Epidermal melanocyte (primary cell): ENCODE measurements at regions not wholly inside any gene's neighbourhood (a gene's known extent, or its start where the extent isn't known, plus 50 kb on each side); places are given as distances from the start of the nearest gene placed in this dataset.
"Not testable (repeated sequence)": the region's sequence is repeated elsewhere in the genome, so short reads cannot be mapped to it uniquely, and the experiment has no call there.

Source experiments
- DNase-seq: peaks from one replicate; pipeline ENCODE4 v3.0.0; 2011; ENCODE audit warnings: low spot score; ENCODE audit not compliant: insufficient read length

- no peak for DNase-seq
These were observed 589.4 kb downstream of the PPP4R3C start for GRCh38 chrX:26873736-26874135.

DNA sequence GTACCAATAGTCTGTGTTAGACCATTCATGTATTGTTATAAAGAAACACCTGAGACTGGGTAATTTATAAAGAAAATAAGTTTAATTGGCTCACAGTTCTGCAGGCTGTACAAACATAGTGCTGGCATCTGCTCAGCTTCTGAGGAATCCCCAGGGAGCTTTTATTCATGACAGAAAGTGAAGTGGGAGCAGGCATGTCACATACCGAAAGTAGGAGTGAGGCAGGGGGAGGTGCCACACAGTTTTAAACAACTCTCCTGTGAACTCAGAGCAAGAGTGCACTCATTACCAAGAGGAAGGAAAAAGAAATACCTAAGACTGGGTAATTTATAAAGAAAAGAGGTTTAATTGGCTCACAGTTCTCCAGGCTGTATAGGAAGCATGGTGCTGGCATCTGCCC lies 591.2 kb downstream of the PPP4R3C start:
- DNase-seq = no peak

DNA sequence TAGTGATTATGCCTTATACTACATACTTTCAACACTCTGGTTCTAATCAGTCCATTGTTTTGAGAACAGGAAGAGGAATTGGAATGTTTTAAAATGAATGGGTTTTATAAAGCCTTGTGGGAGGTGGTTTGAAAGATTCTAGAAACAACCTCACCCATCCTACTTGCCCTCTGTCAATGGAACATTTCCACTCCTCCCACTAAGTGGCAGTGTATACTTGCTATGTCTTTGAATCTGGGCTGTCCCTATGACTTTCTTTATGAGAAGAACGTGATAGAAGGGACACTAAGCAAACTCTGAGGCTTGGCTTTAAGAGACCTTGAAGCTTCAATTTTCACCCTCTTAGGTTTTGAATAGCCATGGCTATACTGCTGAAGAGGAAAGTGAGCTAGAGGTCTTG lies 611.2 kb downstream of the PPP4R3C start:
- no peak for DNase-seq

DNA sequence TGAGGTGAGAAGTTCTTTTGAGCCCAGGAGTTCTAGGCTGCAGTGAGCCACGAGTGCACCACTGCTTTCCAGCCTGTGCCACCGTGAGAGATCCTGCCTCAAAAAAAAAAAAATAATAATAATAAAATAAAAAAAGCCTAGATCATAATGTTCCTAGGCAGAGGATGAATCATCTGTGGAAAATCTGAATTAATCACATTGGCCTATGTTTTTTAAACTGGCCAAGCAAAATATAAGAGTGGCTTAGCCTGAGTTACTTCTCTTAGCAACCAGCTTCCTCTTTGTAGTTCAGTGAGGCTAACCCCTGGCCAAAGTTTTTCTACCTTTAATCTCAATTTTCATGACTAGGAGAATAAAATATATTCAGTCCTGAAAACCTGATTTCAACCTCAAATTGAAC lies 614.6 kb downstream of the PPP4R3C start:
- no peak for DNase-seq

- DNase-seq = no peak
These were observed 618.1 kb downstream of the PPP4R3C start for GRCh38 chrX:26845056-26845455.

DNA sequence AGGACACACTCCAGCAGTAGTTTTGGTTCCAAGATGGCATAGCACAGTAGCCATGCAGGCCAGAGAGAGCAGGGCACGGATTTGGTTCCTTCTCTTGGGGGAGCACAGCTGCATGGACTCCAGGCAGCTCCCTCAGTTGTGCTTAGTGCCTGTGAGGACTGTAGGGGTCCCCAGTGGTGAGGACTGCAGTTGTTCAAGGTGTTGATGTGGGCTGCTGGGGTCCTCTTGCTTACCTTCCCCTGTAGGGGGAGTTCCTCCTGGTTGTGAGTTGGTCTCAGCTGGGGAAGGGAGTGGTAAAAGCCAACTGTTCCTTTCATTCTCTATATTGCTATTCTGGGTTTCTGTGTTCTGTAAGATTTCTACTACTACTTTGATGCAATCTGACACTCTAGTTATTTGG lies 606.5 kb downstream of the MAGEB5 start:
- no peak for DNase-seq

DNA sequence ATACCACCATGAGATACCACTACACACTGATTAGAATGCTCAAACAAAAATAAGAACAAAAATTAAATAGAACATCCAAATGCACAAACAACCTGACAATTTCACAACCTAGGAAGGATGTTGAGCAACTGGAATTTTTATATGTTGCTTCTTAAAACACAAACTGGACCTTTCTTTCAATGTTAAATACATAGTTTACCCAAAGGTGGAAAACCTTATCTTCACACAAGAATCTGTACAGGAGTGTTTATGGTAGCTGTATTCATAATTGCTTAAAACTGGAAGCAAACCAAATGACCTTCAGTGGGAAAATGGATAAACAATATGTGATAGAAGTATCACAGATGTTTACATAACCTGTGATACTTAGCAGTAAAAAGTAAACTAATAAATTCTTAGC lies 573.8 kb downstream of the MAGEB5 start:
- no peak for DNase-seq

DNA sequence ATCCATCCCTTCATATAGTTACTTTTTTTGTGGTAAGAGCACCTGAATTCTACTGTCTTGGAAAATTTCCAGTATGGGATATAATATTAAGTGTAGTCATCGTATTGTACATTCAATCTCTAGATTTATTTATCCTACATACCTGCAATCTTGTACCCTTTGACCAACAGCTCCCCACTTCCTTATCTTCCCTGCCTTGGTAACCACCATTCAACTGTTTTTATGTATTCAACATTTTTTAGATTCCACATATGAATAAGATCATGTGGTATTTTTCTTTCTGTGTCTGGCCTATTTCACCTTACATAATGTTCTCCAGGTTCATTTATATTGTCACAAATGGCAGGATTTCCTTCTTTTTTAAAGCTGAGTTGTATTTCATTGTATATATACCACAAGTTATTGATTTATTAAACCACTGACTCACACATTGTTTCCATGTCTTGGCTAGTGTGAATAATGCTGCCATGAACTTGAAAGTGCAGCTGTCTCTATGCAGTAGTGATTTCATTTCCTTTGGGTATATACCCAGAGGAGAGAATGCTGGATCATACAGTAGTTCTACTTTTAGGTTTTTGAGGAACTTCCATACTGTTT lies 572.5 kb downstream of the MAGEB5 start:
- no peak for DNase-seq

DNA sequence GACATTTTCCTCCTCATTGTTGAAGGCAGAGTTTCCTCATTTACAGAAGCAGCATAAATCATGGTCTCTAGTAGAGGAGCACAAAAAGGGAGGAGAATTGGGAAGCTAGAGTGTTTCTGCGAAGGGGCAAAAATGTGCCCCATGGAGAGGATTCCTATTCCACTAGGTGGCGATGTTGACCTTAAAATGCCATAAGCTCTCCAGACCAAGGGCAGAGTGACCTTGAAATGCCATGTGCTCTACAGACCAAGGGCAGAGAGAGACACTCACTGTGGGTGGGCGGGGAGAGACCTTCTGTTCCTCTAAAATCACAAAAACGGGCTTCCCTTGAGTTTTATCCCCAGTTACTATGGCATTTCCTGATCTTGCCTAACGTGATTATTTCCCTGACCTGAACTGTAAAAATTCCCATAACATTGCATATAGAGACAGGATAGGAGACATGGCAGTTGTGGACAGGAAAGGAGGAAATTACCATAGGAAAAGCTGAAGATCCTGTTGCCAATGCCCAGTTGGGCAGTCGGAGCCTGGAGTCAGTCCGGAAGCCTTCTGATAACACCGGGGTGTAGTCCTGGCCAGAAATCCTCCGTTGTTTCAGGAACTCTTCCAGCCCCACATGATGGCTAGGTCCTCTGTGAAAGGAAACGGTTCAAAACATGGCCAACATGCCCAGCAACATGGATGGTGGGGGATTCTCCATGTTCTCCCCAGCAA lies 567.7 kb downstream of the MAGEB5 start:
- DNase-seq = no peak

- DNase-seq = no peak
These were observed 562.4 kb downstream of the MAGEB5 start for GRCh38 chrX:26778320-26778888.

DNA sequence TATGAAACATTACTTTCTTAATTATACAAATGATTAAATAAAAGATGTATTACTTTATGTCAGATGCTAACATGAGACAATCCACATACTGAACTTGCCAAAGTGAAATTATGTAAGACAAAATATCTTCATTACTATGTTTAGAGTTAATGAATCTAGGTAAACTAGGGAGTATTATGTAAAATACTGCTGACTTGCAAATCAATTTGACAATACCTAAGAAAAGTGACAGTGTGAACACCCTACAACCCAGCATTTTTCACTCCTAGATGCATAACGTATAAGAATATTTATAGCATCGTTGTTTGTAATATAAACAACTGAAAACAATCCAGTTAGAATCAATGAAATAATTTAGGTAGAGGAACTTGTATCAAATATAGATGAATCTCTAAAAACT lies 546.3 kb downstream of the MAGEB5 start:
- no peak for DNase-seq

DNA sequence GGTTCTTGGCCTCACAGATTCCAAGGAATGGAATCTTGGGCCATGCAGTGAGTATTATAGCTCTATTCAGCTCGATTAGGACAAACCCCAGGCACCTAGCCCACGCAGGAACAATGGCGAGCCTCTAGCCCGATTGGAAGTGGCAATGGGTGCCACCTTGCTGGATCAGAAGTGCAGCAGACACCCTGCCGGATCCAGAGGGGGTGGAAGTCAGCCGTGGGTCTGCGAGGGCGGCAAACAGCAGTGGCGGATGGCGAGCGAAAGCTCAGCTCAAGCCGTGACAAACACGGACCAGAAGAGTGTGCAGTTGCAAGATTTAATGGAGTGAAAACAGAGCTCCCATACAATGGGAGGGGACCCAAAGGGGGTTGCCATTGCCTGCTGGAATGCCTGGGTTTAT lies 539.8 kb downstream of the MAGEB5 start:
- not testable (repeated sequence) for DNase-seq

DNA sequence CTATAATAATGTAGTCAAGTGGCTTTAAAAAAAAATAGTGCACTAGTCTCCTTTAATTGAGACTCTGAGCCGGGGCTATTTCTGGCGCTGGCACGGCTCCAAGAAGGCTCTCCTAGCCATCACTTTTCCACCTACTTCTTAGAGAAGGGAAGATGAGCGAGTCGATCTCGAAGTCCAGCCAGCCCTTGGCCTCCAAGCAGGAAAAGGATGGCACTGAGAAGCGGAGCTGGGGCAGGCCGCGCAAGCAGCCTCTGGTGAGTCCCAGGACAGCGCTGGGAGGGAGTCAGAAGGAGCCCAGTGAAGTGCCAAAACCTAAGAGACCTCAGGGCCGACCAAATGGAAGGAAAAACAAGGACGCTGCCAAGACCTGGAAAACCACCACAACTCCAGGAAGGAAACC lies 531.9 kb downstream of the MAGEB5 start:
- DNase-seq = no peak

DNA sequence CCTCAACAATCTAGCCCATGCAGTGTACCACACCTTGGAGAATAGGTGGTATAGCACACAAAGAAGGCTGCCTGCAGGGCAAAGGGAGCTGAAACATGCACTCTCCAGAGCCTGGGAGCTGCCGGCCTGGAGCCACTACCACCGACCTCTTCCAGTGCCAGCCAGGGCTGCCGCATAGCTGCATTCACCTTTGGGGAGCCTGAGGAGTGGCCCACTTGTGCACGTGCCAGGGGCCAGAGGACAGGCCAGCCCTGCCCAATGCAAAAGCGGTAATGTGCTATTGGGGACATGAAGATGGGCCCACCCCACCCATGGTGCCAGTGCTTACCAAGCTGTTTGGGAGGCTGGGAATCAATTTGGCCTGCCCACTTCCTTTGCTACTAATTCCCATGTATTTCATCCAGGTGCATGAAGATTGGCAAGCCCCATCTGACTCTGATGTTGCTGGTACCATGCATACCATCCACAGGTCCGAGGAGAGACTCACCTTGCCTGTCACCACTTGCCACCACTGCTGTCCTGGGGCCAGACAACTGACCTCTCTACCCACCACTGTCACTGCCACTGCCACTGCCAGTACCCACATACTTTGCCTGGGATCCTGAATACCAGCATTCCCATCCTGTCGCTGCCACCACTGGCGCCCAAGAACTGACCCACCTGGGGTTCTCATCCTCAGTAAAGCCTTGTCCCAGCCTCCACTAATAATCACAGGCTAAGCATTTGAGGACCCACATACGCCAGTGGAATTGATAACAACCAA lies 506.9 kb downstream of the MAGEB5 start:
- DNase-seq = no peak

- no peak for DNase-seq
These were observed 456.6 kb downstream of the MAGEB5 start for GRCh38 chrX:26672571-26672970.

DNA sequence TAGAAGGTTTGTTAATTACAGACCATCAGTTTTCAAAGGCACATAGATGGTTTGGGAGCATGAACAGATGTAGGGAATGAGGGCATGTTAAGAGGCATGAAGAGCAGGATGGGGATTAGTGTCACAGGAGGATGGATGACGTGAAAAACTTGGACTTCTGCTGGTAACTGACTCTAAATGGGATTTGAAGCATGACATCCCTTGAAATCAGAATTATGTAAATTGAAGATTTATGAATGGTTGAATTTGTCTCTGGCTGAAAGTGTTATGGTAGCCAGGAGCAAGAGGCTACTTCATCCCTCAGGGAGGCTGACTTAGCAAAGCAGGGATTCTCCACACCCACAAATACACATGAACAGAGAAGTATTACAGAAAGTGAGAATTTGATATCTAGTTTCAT lies 454.6 kb downstream of the MAGEB5 start:
- DNase-seq = no peak

- no peak for DNase-seq
These were observed 448.9 kb downstream of the MAGEB5 start for GRCh38 chrX:26664919-26665318.

GRCh38 chrX:26653050-26653449 lies 437.1 kb downstream of the MAGEB5 start:
- DNase-seq = no peak

DNA sequence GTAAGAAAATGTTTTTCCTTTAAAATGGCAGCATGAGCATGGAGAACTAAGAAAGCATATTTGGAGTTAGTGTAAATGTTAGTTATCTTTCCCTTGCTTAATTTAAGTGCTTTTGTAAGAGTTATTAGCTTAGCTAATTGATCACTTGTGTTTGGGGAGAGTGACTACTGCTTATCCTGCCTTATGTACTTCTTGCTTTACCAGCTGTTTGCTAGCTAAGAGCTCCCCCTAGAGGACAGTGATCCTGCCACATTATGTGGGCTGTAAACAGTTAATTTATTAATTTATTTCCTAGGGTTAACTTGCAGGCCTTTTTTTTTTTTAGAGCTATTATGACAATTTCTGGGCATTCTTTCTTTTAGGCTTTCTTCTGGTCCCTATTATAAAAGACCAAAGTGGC lies 435.8 kb downstream of the MAGEB5 start:
- no peak for DNase-seq

- no peak for DNase-seq
These were observed 433.6 kb downstream of the MAGEB5 start for GRCh38 chrX:26649534-26649933.

DNA sequence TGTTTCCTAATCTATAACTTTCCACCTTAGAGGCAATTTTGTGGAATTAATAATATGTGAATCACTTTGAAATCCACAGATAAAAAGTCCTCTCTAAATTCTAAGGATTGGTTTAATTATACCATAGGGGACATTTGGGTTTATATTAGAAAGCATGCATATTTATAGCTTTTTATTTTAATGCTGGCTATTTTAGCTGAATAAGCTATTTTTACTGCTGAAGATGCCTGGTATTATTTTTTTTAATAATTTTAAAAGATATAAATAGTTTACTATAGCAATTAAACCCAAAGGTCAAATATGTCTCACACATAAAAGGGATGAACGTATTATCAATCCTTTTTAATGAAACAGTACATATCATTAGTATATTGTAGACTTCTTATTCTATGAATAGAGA lies 415.4 kb downstream of the MAGEB5 start:
- DNase-seq = no peak

DNA sequence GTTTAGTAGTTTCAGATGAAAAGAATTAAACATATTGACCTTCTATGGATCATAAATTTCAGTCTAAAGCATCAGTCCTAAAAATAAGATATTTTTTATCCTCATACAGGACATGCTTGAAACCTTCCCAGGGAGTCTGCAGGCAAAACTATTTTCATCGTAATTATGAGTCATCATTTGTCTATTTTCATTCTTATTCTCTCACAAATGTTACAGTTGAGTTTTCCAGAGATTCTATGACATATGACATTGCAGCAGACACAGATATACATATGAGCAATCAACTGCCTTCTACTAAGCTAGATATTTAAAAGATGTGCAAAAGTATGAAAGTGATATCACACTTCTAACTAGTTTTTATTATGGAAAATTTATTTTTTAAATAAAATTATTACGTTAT lies 398.0 kb downstream of the MAGEB5 start:
- no peak for DNase-seq
